GM12875 (cell line): ENCODE measurements at regions not wholly inside any gene's neighbourhood (a gene's known extent, or its start where the extent isn't known, plus 50 kb on each side); places are given as distances from the start of the nearest gene placed in this dataset.

ENCODE experiments used
- H3K4me3 ChIP-seq: one replicate; pipeline ENCODE4 v1.5.1; 2011; ENCODE audit warnings: low read depth, low read length, control low read depth
- TF ChIP-seq, protein P1 (sequence below): IDR thresholded peaks from 2 replicates; pipeline ENCODE4 v1.5.1; 2011; ENCODE audit warnings: low read depth, mild to moderate bottlenecking, control low read depth, inconsistent platforms, low read length, moderate library complexity, borderline replicate concordance; ENCODE audit not compliant: insufficient read depth

DNA sequence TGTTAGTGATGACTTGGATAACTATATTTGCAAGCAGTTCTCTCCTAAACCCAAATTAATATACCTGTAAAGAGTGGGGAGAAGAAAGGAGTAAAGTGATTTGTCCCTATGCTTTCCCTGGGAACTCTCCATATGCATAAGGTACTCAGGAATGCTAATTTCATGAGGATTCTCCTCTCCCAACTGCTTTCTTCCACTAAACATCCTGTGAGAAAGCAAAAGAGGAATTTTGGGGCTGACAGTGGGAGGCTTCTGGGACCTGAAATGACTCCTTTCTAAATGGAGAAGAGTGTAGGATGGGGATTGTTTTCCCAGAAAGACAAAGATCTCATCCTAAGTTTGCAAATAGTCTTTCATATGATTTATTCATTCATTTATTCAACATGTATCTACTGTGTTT, 250.5 kb downstream of the TDRD3 start:
- no peak overlapping the region for H3K4me3 ChIP-seq
- TF ChIP-seq, protein P1, sequence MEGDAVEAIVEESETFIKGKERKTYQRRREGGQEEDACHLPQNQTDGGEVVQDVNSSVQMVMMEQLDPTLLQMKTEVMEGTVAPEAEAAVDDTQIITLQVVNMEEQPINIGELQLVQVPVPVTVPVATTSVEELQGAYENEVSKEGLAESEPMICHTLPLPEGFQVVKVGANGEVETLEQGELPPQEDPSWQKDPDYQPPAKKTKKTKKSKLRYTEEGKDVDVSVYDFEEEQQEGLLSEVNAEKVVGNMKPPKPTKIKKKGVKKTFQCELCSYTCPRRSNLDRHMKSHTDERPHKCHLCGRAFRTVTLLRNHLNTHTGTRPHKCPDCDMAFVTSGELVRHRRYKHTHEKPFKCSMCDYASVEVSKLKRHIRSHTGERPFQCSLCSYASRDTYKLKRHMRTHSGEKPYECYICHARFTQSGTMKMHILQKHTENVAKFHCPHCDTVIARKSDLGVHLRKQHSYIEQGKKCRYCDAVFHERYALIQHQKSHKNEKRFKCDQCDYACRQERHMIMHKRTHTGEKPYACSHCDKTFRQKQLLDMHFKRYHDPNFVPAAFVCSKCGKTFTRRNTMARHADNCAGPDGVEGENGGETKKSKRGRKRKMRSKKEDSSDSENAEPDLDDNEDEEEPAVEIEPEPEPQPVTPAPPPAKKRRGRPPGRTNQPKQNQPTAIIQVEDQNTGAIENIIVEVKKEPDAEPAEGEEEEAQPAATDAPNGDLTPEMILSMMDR: no peak

DNA sequence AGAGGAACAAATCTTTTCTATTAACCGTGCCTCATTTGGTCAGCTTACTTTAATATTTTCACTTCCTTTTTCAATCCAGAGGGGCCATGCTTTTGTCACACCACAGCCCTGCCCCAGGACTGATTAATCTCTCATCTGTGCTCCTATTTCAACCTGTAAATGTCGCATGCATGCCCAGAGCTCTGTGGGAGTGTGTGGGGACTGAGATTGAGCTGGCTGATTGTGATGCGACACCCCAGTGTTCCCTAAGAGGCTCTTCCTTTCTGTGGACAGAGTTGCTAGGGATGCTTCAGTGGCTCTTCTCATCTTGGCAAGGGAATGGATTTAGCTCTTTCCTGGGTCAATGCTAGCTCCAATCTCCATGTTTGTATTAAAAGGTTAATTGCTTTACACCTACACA, 249.6 kb downstream of the TDRD3 start:
- H3K4me3 ChIP-seq: no peak overlapping the region
- TF ChIP-seq, protein P1: no peak

DNA sequence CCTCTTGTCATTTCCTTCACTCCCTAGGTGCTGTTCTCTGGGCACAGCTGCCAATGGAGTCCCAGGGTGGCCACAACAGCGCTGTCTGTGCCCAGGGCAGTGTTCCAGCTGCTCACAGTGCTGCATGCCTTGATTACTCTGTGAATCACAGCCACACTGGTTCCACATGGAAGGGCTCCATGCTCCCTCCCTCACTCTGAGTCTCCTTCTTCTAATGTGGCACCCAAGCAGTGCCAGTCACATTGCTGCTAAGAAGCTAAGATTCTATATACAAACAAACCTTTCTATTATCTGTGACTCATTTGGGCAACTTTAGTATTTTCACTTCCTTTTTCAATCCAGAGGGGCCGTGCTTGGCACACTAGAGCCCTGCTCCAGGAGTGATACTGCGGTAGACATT, 248.7 kb downstream of the TDRD3 start:
- TF ChIP-seq, protein P1: no peak
- no peak overlapping the region for H3K4me3 ChIP-seq

DNA sequence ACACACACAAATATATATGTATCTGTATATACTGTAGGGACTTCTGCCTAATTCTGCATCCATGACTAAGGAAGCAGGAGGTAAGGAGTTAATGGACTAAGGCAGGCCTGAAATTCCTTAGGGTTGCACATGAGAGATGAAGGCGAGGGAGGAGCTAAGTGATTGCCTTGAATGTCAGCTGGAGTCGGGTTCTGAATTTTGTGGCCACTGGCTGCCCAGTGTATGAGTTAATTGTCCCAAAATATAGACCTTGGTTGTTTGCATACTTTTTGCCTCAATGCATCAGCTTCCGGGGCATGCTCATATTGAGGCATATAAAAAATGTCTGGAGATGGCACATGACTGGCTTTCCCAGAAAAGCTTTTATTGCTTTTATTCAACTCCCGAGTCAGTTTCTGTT, 245.5 kb downstream of the TDRD3 start:
- TF ChIP-seq, protein P1: no peak

DNA sequence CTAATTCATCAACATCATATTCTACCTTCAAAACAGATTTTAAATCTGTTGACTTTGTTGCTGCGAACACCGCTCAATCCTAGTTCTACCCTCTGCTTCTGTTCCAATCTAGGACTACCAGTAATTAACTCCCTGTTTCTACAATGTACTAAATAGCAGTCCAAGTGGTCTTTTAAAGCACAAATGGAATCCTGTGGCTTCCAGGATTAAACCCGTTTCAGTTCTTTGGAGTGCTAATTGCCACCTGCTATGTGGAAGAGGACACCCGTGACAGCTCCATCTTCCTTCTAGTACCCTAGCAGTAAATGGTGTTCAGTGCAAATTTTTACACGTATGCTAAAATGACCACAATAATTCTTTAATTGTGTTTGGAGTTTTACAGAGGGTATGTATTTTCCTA, 232.1 kb downstream of the TDRD3 start:
- H3K4me3 ChIP-seq: no peak overlapping the region
- TF ChIP-seq, protein P1: no peak

More for the DNA sequence above, 245.5 kb downstream of the TDRD3 start:
- H3K4me3 ChIP-seq: no peak overlapping the region

DNA sequence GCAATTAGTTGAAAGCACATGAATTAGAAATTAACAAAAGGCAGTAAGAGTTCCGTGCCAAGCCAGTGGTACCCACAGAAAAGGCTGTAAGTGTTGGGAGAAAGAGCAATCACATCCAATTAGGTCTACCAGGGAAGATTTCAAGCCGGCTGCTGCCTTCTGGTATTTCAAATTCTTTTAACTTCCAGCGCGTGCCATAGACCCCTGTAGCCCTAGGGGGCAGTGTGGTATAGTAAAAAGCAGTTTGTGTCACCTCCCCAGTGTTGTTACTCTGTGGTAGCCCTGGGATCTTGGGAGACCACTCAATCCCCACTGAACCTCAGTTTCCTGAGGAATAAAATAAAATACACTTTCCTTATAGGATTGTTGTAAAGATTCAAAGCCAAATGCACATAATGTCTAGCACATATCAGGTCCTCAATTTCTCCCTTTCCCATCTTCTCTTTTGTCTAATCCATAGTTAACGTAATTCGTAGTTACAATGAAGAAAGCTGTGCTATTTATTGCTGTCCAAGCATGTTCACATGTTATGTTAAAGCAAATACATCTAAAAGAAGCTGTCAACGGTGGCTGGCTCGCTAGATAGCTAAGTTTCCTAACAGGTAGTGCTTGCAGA, 230.2 kb downstream of the TDRD3 start:
- no peak overlapping the region for H3K4me3 ChIP-seq
- TF ChIP-seq, protein P1: peak; percentile 57; the same call in 1 of the 2 replicates
